GM18870 (cell line): ENCODE measurements at regions not wholly inside any gene's neighbourhood (a gene's known extent, or its start where the extent isn't known, plus 50 kb on each side); places are given as distances from the start of the nearest gene placed in this dataset.
A peak's percentile ranks its signal among the peaks of the same experiment; 100 is the strongest.

Source experiments
- ATAC-seq: cut with Tn5 transposase; IDR thresholded peaks from one replicate; pipeline ENCODE4 v1.9.1; 2021; ENCODE audit warnings: moderate library complexity; ENCODE audit not compliant: unreplicated experiment

GRCh38 chr5:153096381-153096780, 394.1 kb upstream of the GRIA1 start:
- ATAC-seq: no peak

GRCh38 chr5:153099328-153099727, 391.1 kb upstream of the GRIA1 start:
- no peak for ATAC-seq

- no peak for ATAC-seq
Observed at GRCh38 chr5:153101235-153102180, 389.0 kb upstream of the GRIA1 start.

- ATAC-seq: no peak
Observed at GRCh38 chr5:153116916-153117315, 373.6 kb upstream of the GRIA1 start.

- ATAC-seq: no peak
Observed at GRCh38 chr5:153118018-153118417, 372.5 kb upstream of the GRIA1 start.

GRCh38 chr5:153122403-153122802, 368.1 kb upstream of the GRIA1 start:
- ATAC-seq: no peak

- ATAC-seq: no peak
Observed at GRCh38 chr5:153130296-153130695, 360.2 kb upstream of the GRIA1 start.

- ATAC-seq: no peak
Observed at GRCh38 chr5:153135411-153135810, 355.1 kb upstream of the GRIA1 start.

GRCh38 chr5:153136910-153137614, 353.4 kb upstream of the GRIA1 start:
- ATAC-seq: no peak

- peak; percentile 87 for ATAC-seq
Observed at GRCh38 chr5:153147891-153148623, 342.4 kb upstream of the GRIA1 start.

GRCh38 chr5:153148624-153148976, 341.9 kb upstream of the GRIA1 start:
- no peak for ATAC-seq

GRCh38 chr5:153151558-153151957, 338.9 kb upstream of the GRIA1 start:
- no peak for ATAC-seq

GRCh38 chr5:153153086-153153485, 337.4 kb upstream of the GRIA1 start:
- no peak for ATAC-seq

GRCh38 chr5:153157156-153157555, 333.3 kb upstream of the GRIA1 start:
- ATAC-seq: peak; percentile 92

GRCh38 chr5:153158608-153159007, 331.9 kb upstream of the GRIA1 start:
- ATAC-seq: no peak

- no peak for ATAC-seq
Observed at GRCh38 chr5:153159616-153160015, 330.9 kb upstream of the GRIA1 start.

- ATAC-seq: no peak
Observed at GRCh38 chr5:153168241-153168640, 322.2 kb upstream of the GRIA1 start.

- ATAC-seq: no peak
Observed at GRCh38 chr5:153187503-153187902, 303.0 kb upstream of the GRIA1 start.

- ATAC-seq: no peak
Observed at GRCh38 chr5:153206361-153206760, 284.1 kb upstream of the GRIA1 start.

- no peak for ATAC-seq
Observed at GRCh38 chr5:153209016-153209415, 281.5 kb upstream of the GRIA1 start.

- no peak for ATAC-seq
Observed at GRCh38 chr5:153209687-153210086, 280.8 kb upstream of the GRIA1 start.
